Smooth muscle cell (in vitro differentiated cells): ENCODE measurements at regions not wholly inside any gene's neighbourhood (a gene's known extent, or its start where the extent isn't known, plus 50 kb on each side); places are given as distances from the start of the nearest gene placed in this dataset.
A peak's percentile ranks its signal among the peaks of the same experiment; 100 is the strongest.

Experiments used
- DNase-seq: peaks from one replicate; lab custom pipeline; 2025; ENCODE audit not compliant: unreplicated experiment; lab: John Stamatoyannopoulos, UW
- H2AFZ ChIP-seq: fragments of 200-600 bp; sonication (generic); 2 replicates; pipeline ENCODE4 v1.6.0; 2016; ENCODE audit warnings: antibody characterized with exemption, low read depth, mild to moderate bottlenecking
- H3F3A ChIP-seq: fragments of 200-600 bp; sonication (generic); 2 replicates; pipeline ENCODE4 v1.6.0; 2017; ENCODE audit warnings: antibody characterized with exemption, low read depth
- H3K27ac ChIP-seq: fragments of 200-600 bp; sonication (generic); 2 replicates; pipeline ENCODE4 v1.5.1; 2016; ENCODE audit warnings: low read depth, mild to moderate bottlenecking
- H3K27me3 ChIP-seq: fragments of 200-600 bp; sonication (generic); 2 replicates; pipeline ENCODE4 v1.6.1; 2016; ENCODE audit warnings: low read depth, mild to moderate bottlenecking
- H3K36me3 ChIP-seq: fragments of 200-600 bp; sonication (generic); 2 replicates; pipeline ENCODE4 v1.5.1; 2016; ENCODE audit warnings: low read depth
- H3K4me1 ChIP-seq: fragments of 200-600 bp; sonication (generic); 2 replicates; pipeline ENCODE4 v1.5.1; 2016; ENCODE audit warnings: low read depth
- H3K4me2 ChIP-seq: fragments of 200-600 bp; sonication (generic); 2 replicates; pipeline ENCODE4 v1.6.0; 2016; ENCODE audit warnings: mild to moderate bottlenecking
- H3K4me3 ChIP-seq: fragments of 200-600 bp; sonication (generic); 2 replicates; pipeline ENCODE4 v1.5.1; 2016; ENCODE audit warnings: mild to moderate bottlenecking
- H3K79me2 ChIP-seq: fragments of 200-600 bp; sonication (generic); 2 replicates; pipeline ENCODE4 v1.6.0; 2016; ENCODE audit warnings: low read depth, mild to moderate bottlenecking
- H3K9ac ChIP-seq: fragments of 200-600 bp; sonication (generic); 2 replicates; pipeline ENCODE4 v1.6.0; 2016; ENCODE audit warnings: low read depth
- H3K9me3 ChIP-seq: fragments of 200-600 bp; sonication (generic); replicated peaks from 2 replicates; pipeline ENCODE4 v1.5.1; 2016; ENCODE audit warnings: low read depth
- H4K20me1 ChIP-seq: fragments of 200-600 bp; sonication (generic); 2 replicates; pipeline ENCODE4 v1.6.0; 2016; ENCODE audit warnings: low read depth
- CTCF ChIP-seq: fragments of 200-600 bp; sonication (generic); IDR thresholded peaks from 2 replicates; pipeline ENCODE4 v1.5.1; 2017; ENCODE audit warnings: borderline replicate concordance, mild to moderate bottlenecking, antibody characterized with exemption; ENCODE audit not compliant: insufficient read depth, poor library complexity, severe bottlenecking
- WGBS: methylation state at CpG from one replicate; pipeline ENCODE4 v1.1.7; 2016; ENCODE audit warnings: low lambda C conversion rate; 5-methylcytosine and 5-hydroxymethylcytosine counted together

GRCh38 chr4:98744372-98745150, 86.2 kb upstream of the TSPAN5 start:
- no peak overlapping the region for H3K27ac ChIP-seq
- H3K4me2 ChIP-seq: no peak overlapping the region
- no peaks in the 10 kb centered on the region for H3F3A ChIP-seq
- H2AFZ ChIP-seq: no peak overlapping the region
- 84% methylated on average over 4 of the region's 4 CpGs for WGBS
- H3K79me2 ChIP-seq: no peaks in the 10 kb centered on the region
- TF ChIP-seq CTCF: no peak
- no peaks in the 10 kb centered on the region for H3K27me3 ChIP-seq
- no peaks in the 10 kb centered on the region for H4K20me1 ChIP-seq
- peaks cover 20% of the 10 kb centered on the region for H3K4me1 ChIP-seq
- no peak overlapping the region for H3K9ac ChIP-seq
- no peak overlapping the region for H3K4me3 ChIP-seq
- DNase-seq: no peak
- H3K9me3 ChIP-seq: no peaks in the 10 kb centered on the region
- H3K36me3 ChIP-seq: no peaks in the 10 kb centered on the region

GRCh38 chr4:98741952-98742351, 83.5 kb upstream of the TSPAN5 start:
- TF ChIP-seq CTCF: no peak
- no peak overlapping the region for H3K4me2 ChIP-seq
- no peaks in the 10 kb centered on the region for H3K9me3 ChIP-seq
- H4K20me1 ChIP-seq: no peaks in the 10 kb centered on the region
- no peak overlapping the region for H3K4me3 ChIP-seq
- WGBS: 90% methylated on average over 7 of the region's 7 CpGs
- H3K9ac ChIP-seq: no peak overlapping the region
- H3K4me1 ChIP-seq: peaks cover 5% of the 10 kb centered on the region
- H3K27me3 ChIP-seq: no peaks in the 10 kb centered on the region
- no peak for DNase-seq
- H3K36me3 ChIP-seq: no peaks in the 10 kb centered on the region
- no peaks in the 10 kb centered on the region for H3F3A ChIP-seq
- no peaks in the 10 kb centered on the region for H3K79me2 ChIP-seq
- no peak overlapping the region for H2AFZ ChIP-seq
- H3K27ac ChIP-seq: no peak overlapping the region

- no peaks in the 10 kb centered on the region for H3K36me3 ChIP-seq
- peak overlapping the region; percentile 70 for H2AFZ ChIP-seq
- H3K4me3 ChIP-seq: no peak overlapping the region
- TF ChIP-seq CTCF: no peak
- H3K27ac ChIP-seq: no peak overlapping the region
- H3F3A ChIP-seq: no peaks in the 10 kb centered on the region
- H4K20me1 ChIP-seq: no peaks in the 10 kb centered on the region
- no peaks in the 10 kb centered on the region for H3K4me1 ChIP-seq
- 39% methylated on average over 6 of the region's 6 CpGs for WGBS
- H3K79me2 ChIP-seq: no peaks in the 10 kb centered on the region
- H3K4me2 ChIP-seq: peak overlapping the region; percentile 9
- H3K9me3 ChIP-seq: no peaks in the 10 kb centered on the region
- no peaks in the 10 kb centered on the region for H3K27me3 ChIP-seq
- H3K9ac ChIP-seq: no peak overlapping the region
- no peak for DNase-seq
Measured at GRCh38 chr4:98739751-98740150, 81.3 kb upstream of the TSPAN5 start.

- Histone ChIP-seq H3F3A (no peaks in the 10 kb centered on the region), H3K4me1 (no peaks in the 10 kb centered on the region), H3K27ac (no peak overlapping the region), H3K9me3 (no peaks in the 10 kb centered on the region), H3K9ac (no peak overlapping the region), H3K36me3 (no peaks in the 10 kb centered on the region), H2AFZ (no peak overlapping the region), H3K4me3 (no peak overlapping the region), H3K79me2 (no peaks in the 10 kb centered on the region), H3K27me3 (no peaks in the 10 kb centered on the region), H3K4me2 (no peak overlapping the region), H4K20me1 (no peaks in the 10 kb centered on the region)
- no peak for TF ChIP-seq CTCF
- no peak for DNase-seq
Measured at GRCh38 chr4:98733601-98734000, 75.2 kb upstream of the TSPAN5 start.
